GM19324 (cell line): ENCODE measurements at regions not wholly inside any gene's neighbourhood (a gene's known extent, or its start where the extent isn't known, plus 50 kb on each side); places are given as distances from the start of the nearest gene placed in this dataset.

ENCODE experiments used
- ATAC-seq: cut with Tn5 transposase; IDR thresholded peaks from one replicate; pipeline ENCODE4 v1.9.1; 2021; ENCODE audit warnings: mild to moderate bottlenecking, moderate library complexity; ENCODE audit not compliant: unreplicated experiment, low FRiP score

GRCh38 chr7:67940400-67940799 is 943.8 kb downstream of the TYW1 start:
- no peak for ATAC-seq

DNA sequence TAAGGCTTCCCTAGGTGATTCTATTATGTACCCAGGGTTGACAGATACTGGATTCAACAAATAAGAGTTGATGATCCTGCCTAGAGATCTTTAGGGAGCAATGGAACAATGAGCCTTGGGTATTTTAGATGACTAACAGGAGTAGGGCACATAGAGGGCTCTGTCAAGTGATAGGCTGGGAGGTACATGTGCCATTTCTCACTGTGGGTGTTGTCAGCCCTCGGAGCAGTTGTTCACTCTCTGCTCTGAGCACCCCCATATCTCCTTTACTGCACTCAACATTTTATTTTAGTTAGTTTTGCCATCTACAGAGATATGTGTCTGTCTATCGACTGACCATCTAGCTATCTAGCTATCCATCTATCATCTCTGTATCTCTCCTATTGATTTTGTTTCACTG is 950.6 kb downstream of the TYW1 start:
- ATAC-seq: no peak

DNA sequence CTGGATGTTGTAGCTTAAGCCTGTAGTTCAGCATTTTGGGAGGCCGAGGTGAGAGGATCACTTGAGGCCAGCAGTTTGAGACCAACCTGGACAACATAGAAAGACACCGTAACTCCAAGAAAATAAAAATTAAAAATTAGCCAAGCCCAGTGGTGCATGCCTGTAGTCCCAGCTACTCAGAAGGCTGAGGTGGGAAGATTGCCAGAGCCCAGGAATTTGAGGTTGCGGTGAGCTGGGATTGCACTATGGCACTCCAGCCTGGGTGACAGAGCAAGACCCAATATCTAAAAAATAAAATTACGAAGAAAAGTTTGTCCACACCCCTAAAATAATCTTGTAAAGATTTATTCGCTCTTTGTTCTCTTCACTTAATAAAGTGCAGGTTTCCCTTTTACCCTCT is 951.0 kb downstream of the TYW1 start:
- no peak for ATAC-seq

DNA sequence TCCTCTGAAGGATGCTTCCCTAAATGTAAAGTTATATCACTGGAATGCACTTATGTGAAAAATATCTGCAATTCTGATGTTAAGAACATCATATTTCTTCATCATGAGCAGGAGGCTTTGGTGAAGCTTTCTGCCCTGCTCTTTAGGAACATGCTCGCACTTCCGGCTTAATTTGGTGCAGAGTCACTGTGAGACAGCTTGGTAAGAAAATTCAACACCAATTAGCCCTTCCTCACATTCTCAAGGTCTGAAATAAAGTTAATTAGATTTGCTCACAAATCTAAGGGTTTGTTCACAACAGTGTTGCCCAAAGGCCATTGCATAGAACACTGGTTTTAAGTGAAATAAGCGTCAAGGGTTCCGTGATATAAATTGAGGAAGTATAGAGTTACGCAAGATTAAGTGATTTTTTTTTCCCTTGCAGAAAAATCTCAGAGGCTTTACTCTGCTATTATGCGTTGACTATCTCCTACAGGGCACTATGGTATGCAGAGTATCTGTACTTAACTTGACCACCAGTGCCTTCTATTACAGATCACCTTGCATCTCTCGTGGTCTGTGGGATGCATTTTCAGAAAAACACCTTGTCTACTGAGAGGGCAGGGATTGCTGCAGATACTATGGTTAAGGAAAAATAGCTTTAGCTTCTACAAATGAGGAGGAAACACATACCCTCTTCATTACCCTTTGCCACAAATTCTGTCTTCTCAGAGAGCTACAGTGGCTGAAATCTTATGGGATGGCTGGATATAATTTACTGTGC is 953.9 kb downstream of the TYW1 start:
- ATAC-seq: no peak

DNA sequence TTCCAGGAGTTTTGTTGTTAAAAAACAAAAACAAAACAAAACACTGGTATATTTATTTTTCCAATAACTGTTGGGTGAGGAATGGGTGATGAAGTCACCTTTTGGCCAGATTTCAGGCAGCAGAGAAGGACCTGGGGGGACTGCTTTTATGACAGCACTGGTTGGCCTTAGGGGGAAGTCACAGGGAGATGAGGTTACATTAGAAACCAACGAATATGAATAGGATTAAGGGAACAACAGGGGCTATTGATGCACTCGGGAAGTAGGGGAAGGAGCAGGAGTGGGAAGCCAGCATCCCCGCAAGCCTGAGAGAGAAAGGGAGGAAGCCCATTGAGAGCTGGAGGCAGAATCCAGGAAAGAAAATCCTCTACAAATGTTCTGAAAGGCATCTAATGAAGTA is 958.4 kb downstream of the TYW1 start:
- ATAC-seq: no peak

DNA sequence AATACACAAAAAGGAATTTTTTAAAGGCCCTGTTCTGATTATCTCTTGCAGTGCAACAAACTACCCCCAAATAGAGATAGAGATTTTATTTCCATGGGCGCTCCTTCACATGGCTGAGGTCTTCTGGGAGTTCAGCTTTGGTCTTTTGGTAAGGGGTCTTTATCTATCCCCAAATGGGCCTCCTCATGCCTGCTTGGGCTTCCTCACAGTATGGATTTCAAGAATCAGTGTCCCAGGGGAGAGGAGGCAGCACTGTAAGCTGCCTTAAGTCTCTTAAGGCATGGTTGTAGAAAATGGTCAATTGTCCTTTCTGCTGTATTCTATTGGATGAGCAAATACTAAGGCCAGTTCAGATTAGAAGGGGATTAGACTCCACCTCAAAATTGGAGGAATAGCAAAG is 966.2 kb downstream of the TYW1 start:
- no peak for ATAC-seq

DNA sequence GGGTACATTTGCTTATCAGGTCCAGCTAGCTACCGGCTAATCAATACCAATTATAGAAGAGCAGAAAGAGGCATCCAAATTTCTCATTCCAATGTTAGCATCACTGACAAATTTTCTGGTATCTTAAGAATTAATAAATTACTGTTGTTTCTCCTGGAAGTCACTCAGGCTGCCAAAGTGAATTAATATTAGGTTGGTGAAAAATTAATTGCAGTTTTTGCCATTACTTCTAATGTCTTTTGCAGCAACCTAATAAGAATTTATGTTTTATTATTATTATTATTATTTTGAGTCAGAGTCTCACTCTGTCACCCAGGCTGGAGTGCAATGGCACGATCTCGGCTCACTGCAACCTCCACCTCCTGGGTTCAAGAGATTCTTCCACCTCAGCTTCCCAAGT is 979.9 kb downstream of the TYW1 start:
- no peak for ATAC-seq

GRCh38 chr7:67983486-67983885 is 986.9 kb downstream of the TYW1 start:
- ATAC-seq: no peak

DNA sequence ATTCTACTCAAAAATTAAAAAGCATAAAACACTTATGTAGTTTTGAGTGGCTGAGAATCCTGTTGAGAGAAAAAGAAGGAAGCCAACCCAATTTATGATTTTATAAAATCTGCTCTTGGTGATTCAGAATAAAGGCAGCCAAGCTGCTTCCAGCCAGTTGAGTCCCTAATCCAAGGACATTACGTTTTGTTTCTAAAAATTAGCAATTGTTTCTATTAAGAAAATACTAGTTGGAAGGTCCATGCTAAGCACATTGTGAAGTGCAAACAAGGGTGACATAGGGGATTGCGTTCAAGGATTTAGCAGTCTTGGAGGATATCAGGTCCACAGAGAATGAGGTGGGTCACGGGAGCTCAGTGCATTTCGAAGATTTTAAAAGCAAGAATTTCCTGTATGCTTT is 987.7 kb downstream of the TYW1 start:
- no peak for ATAC-seq

DNA sequence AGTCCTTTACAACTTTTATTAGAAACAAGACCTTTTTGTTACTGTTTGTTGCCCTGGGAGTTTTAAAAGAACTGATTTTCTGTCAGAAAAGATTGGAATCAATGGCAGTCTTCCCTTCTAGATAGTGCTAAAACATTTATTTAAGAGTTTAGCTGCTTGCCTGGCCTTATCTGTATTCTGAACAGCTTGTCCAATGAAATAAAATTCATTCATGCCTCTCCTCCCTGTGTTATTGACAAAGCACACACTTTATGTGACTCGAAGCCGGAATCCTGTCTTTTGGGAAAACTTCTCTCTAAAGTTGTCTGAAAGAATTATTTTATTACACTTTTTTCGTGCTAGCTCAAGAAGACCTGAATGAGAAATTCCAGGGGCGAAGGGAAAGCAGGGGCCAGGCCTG is 992.5 kb downstream of the TYW1 start:
- no peak for ATAC-seq

GRCh38 chr7:67990003-67990402 is 993.4 kb downstream of the TYW1 start:
- no peak for ATAC-seq

DNA sequence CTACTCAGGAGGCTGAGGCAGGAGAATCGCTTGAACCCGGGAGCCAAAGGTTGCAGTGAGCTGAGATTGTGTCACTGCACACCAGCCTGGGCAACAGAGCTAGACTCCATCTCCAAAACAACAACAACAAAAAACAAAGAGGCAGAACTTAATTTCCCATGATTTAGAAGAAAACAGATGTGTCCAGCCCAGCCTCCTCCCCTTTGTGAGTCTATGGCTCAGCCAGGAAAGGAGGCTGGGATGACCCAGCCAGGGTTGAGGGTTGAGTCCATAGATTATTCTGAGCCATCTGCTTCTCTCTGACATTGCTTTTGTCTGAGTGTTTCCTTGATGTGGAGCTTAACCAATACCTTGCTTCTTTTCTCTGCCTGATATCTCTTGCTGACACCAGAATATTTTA is 994.1 kb downstream of the TYW1 start:
- no peak for ATAC-seq

DNA sequence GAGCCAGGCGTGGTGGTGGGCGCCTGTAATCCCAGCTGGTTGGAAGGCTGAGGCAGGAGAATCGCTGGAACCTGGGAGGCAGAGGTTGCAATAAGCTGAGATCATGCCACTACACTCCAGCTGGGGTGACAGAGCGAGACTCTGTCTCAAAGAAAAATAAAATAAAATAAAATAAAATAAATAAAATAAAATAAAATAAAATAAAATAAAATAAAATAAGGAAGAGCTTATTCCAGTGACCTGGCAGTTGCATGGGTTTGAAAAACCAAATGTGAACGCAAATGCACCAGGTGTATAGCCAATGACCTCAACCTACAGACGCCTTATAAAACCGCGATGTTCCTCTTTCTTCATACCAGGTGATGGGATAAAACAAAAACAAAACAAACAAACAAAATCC is 995.7 kb downstream of the TYW1 start:
- no peak for ATAC-seq

- ATAC-seq: no peak
Measured at GRCh38 chr7:68005992-68006391, 1009.4 kb downstream of the TYW1 start.

GRCh38 chr7:68006619-68007018 is 1010.0 kb downstream of the TYW1 start:
- ATAC-seq: no peak

GRCh38 chr7:68009716-68010115 is 1013.1 kb downstream of the TYW1 start:
- ATAC-seq: no peak

- ATAC-seq: no peak
Measured at GRCh38 chr7:68014031-68014736, 1017.6 kb downstream of the TYW1 start.

GRCh38 chr7:68015122-68015977 is 1018.7 kb downstream of the TYW1 start:
- no peak for ATAC-seq

GRCh38 chr7:68015978-68016532 is 1019.4 kb downstream of the TYW1 start:
- ATAC-seq: no peak

GRCh38 chr7:68020102-68020501 is 1023.5 kb downstream of the TYW1 start:
- ATAC-seq: no peak

DNA sequence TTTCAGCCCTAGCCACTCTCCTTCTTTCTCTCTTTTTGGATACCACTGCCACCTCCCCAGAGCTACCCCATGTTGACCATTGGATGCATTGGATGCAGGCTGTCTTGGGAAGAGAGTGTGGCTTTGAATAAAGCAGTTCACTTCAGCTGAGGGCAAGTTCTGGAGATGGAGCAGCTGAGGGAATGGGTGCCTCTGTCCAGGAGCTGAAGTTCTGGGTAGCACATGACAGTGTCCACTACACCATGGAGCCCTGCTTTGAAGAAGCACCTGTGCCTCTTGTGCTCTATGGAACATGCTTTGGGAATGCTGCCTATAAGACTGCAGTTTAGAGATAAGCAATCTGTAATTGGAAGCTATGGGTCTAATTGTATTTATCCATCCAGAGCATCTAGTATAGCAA is 1028.7 kb downstream of the TYW1 start:
- ATAC-seq: no peak
